ELF-1 (cell line): ENCODE measurements at regions not wholly inside any gene's neighbourhood (a gene's known extent, or its start where the extent isn't known, plus 50 kb on each side); places are given as distances from the start of the nearest gene placed in this dataset.

ENCODE experiments used
- DNase-seq: peaks from one replicate; pipeline ENCODE4 v3.0.0-alpha.2; 2016; ENCODE audit warnings: low read depth, low spot score

DNA sequence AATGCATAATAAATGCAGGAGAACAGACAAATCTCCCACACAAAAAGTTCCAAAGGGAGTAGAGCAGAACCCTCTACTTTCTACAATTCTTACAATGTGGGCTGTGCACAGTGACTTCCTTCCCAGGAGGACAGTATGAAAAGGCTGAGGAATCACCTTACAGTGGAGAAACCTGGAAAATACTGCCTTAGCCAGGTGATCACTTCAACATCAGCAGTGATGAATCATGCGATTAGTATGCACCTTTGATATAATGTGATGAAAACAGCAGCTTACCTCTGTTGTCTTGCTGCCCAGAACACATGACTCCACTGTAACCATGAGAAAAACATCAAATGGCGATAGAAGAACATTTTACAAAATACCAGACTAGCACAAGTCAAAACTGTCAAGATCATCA, 329.7 kb upstream of the POM121L12 start:
- DNase-seq = no peak

DNA sequence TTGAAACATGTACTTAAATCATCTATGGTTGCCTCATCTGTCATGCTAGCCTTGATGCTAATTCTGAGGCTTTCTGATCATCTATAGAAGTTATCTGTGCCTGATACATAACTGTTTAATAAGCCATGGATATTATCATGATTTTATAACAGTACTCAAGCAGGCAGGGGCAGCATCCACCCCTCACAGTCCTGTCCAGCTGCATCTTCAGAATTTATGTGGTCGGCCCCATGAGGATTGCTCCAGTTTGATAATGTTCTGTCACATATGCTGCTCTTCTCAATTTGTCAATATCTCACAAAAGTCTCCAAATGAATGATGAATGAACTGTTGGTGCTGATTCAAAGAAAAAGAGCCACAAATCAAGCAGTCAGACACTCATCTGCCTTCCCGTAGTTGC, 335.1 kb upstream of the POM121L12 start:
- DNase-seq = no peak

- DNase-seq = no peak
Observed at GRCh38 chr7:52695973-52696595, 339.3 kb upstream of the POM121L12 start.

DNA sequence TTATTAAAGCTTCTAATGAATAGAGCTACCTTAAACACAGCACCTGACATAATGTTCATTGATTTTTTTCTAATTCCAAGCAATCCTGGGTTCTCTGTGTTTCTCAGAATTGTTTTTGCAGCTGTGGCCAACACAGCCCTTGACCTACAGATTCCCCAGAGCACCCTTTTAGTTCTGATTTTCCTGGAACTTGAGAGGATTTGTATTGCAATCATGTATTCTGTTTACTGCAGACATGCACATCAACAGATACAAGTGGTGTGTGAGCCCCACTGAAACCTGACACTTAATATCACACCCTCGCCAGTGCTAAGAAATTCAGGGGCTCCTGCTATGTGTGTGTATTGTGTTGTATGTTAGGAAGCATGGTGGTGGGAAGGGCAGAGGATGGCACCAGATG, 344.2 kb upstream of the POM121L12 start:
- no peak for DNase-seq

DNA sequence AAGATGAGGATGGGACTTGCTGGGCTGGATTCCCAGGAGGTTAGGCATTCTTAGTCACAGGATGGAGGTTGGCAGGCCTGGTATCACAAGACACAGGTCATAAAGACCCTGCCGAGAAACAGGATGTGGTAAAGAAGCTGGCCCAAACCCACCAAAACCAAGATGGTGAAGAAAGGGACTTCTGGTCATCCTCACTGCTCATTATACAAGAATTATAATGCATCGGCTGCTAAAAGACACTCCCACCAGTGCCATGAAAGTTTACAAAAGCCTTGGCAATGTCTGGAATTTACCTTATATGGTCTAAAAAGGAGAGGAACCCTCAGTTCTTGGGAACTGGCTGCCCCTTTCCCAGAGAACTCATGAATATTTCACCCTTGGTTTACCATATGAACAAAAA, 345.5 kb upstream of the POM121L12 start:
- no peak for DNase-seq

DNA sequence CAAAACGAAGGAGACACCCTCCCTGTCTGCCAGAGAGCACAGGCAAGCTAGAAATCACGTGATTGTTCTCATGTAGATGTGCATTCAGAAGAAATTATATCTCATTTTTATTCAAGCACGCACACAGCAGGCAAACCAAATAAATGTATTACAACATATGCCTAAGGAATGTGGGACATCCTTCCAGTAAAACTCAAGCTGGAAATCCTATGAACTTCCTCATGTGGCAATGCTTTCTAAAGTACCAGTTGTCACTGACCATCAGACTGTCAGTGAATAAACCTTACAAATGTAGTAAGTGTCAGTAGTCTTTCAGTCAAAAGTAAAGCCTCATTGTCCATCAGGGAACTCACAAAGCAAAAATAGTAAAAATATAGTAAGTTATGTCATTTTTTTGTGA, 350.1 kb upstream of the POM121L12 start:
- DNase-seq = no peak

DNA sequence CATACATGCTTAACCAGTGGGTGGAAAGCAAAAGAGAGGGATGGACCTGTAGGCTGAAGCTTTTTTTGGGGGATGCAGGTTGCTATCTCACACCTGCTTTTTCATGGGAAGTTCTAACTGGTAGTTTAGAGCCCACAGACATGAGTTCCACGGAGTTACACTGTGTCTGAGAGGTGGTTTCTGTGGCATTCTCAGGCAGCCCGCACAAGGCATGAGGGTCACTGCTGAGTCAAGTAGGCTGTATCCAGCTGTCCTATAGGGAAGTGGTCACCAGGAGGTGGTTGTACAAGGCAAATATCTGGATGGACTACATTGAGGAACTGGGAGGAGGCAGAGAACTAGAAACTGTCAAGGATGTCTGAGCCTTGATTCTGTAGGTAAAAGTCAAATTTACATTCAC, 351.0 kb upstream of the POM121L12 start:
- DNase-seq = no peak

DNA sequence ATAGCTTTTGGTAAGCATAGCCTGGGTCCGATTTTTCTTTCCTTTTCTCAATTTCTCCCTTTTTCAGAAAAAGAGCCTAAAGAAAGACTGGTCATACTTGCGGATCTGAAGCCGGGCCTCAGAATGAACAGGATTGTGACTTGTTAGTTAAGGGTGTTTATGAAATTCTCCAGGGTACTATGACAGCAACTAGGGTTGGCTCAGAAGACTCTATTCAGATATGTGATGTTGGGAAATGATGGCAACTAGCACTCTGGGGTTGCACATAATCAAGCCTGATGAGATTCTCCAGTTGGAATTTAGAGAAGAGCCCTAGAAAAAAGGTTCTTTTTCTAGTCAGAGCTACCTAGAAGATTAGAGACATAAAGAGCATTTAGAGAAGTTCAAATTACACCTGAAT, 352.4 kb upstream of the POM121L12 start:
- DNase-seq = no peak

- DNase-seq = no peak
Observed at GRCh38 chr7:52670608-52671225, 364.7 kb upstream of the POM121L12 start.

DNA sequence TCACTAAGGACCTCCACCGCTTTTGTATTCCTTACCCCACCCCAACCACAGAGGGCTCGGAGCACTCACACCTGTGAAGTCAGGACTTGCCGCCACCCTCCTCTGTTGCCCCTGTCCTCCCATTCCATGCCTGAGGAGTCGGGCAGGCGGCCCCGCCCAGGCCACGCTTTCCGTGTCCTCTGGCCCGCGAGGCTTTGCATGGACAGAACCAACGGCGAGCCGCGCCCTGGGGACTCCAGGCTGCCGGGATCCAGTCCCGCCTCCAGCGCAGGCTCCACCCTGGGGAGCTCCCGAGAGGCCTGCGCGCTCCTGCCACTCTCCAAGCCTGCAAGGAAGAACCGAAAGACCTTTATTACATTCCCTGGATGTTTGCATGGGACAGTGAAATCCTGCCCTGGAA, 366.4 kb upstream of the POM121L12 start:
- no peak for DNase-seq

- no peak for DNase-seq
Observed at GRCh38 chr7:52668435-52668834, 367.0 kb upstream of the POM121L12 start.

- DNase-seq = no peak
Observed at GRCh38 chr7:52659178-52659577, 376.3 kb upstream of the POM121L12 start.

GRCh38 chr7:52656098-52656497, 379.3 kb upstream of the POM121L12 start:
- no peak for DNase-seq

GRCh38 chr7:52652621-52653020, 382.8 kb upstream of the POM121L12 start:
- no peak for DNase-seq

GRCh38 chr7:52648872-52649271, 386.6 kb upstream of the POM121L12 start:
- no peak for DNase-seq

GRCh38 chr7:52647046-52647445, 388.4 kb upstream of the POM121L12 start:
- DNase-seq = no peak

DNA sequence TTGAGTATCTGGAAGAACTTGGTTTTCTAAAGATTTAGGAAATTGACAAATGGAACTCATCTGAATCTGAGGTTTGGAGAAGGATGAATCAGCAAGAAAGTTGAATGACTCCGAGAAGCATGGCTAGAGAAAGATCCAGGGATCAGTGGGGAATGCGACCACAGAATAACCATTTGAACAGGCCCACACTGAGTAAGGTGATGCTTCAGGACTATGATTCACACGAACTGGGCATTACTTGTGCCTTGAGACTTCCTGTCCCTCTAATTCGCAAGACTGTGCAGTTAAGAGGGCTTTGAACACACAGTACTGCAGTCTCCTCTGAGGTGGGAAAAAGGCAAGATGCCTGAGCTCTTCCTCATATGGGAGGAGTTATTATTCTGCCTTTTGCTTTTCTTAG, 395.5 kb upstream of the POM121L12 start:
- peak; percentile 6 for DNase-seq

DNA sequence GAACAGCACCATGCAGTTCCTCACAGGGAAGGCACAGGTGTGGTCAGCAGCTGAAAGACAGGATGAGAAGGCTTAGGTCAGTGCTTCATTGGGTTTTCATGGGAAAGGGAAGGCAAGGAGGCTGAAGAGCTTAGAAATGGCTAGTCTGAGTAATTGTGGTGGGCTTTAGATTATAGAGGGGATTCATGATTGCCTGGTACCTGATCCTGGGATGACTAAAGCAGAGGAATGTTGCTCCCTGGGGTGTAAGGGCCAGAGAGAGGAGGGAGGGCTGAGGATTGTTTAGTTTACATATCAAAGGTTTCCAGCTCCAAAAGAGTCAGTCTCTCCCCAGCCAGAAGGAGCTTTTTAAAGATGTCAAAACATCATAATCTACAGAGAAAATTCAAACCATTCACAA, 396.3 kb upstream of the POM121L12 start:
- peak; percentile 40 for DNase-seq

DNA sequence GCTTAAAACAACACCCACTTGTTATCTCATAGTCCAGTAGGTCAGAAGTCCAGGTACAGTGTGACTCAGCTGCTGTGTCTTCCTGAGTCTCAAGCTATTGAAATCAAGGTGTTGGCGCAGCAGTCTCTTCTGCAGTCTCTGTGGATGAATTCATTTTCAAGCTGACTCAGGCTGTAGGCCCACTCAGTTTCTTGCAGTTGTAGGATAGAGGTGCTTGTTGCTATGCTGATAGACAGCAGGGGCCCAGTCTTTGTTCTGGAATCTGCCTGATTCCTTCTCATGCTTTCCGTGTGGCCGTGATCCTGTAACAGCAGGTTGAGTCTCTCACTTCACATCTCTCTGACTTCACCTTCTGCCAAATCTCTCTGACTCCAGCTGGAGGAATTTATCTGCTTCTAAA, 400.4 kb upstream of the POM121L12 start:
- peak; percentile 13 for DNase-seq

DNA sequence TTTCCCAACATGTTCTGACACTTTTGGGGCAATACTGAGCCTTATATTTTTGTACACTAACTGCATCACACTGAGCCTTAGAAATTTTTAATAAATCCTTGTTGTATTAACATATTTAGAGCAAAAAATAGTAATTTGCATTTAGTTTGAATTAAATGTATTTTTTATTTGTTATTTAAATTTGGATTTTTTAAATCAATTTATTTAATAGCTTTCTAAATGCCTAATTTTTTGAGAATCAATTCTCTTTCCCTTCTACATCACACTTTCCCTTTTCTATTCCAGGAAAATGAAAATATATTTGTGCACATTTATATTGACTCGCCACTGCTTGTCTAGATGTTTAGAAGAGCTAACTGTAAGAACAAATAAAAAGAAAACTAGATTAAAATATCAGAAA, 414.6 kb upstream of the POM121L12 start:
- no peak for DNase-seq

- DNase-seq = no peak
Observed at GRCh38 chr7:52616552-52616951, 418.9 kb upstream of the POM121L12 start.

DNA sequence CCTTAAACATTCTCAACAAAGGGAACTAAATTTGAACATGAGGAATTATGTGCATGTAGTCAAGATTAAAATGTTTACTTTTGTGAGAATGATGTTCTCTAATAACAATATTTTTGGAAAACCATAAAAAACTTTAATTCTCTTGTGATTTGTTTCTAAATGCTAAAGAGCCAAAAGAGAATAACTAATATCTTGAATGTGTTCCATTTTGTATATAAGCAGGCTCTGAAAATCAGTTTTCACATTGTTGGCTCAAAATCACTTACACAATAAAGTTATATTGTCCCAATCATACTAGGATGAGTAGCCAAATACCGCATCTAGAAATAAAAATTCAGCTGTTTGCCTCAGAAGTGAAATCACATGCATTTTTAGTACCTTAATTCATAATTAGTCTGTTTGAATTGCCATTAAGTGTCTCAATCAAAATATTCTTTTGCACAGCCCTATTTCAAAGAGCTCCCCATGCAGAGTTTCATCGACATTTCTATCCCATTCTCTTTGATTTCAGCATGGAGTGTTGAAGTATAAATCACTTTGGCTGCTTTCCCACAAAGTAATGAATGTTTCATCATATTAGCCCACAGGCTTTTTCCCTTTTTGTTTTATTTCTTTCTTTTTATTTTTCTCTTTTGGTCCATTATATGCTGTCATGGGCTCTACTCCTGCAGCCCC, 420.3 kb upstream of the POM121L12 start:
- no peak for DNase-seq

DNA sequence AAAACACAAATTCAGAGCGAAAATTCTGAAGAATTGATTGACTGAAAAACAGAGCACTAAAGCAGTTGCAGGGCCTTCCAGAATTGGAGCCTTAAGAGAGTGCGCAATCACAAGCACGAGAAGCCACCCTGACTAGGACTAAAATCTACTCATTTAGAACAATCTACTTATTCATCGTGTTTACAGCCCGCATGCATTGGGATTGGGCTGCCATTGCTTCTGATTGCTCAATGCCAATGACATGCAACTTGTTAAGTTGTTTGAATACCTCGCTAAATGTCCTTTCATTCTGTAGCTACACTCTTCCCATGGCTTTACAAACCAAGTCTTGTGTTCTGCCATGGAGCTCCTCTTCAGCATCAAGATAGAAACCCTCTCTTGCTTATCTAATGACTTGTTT, 425.9 kb upstream of the POM121L12 start:
- no peak for DNase-seq
